Neural cell (in vitro differentiated cells): ENCODE measurements at regions not wholly inside any gene's neighbourhood (a gene's known extent, or its start where the extent isn't known, plus 50 kb on each side); places are given as distances from the start of the nearest gene placed in this dataset.

Experiments
- H2AFZ ChIP-seq: fragments of 200-600, 300-800 bp; sonication (generic), shearing (Covaris generic); 2 replicates; pipeline ENCODE4 v1.6.0; 2014; ENCODE audit warnings: low read depth, mild to moderate bottlenecking, antibody characterized with exemption, low read length, moderate library complexity
- H3F3A ChIP-seq: fragments of 200-600 bp; shearing (Covaris generic); 2 replicates; pipeline ENCODE4 v1.6.1; 2016; ENCODE audit warnings: mild to moderate bottlenecking, moderate library complexity, mixed read lengths, antibody characterized with exemption, low read length; ENCODE audit not compliant: insufficient read depth, poor library complexity, severe bottlenecking
- H3K27ac ChIP-seq: fragments of 200-600, 300-800 bp; sonication (generic), shearing (Covaris generic); 2 replicates; pipeline ENCODE4 v1.5.1; 2014; ENCODE audit warnings: mild to moderate bottlenecking, low read length, moderate library complexity
- H3K27me3 ChIP-seq: fragments of 300-800, 200-600 bp; sonication (generic), shearing (Covaris generic); 2 replicates; pipeline ENCODE4 v1.6.0; 2014; ENCODE audit warnings: mild to moderate bottlenecking, low read depth, low read length, moderate library complexity; ENCODE audit not compliant: insufficient read depth
- H3K36me3 ChIP-seq: fragments of 300-800, 200-600 bp; sonication (generic), shearing (Covaris generic); 2 replicates; pipeline ENCODE4 v1.5.1; 2014; ENCODE audit warnings: mild to moderate bottlenecking, antibody characterized with exemption, low read length, moderate library complexity; ENCODE audit not compliant: insufficient read depth
- H3K4me2 ChIP-seq: fragments of 300-800, 200-600 bp; sonication (generic), shearing (Covaris generic); 2 replicates; pipeline ENCODE4 v1.6.0; 2014; ENCODE audit warnings: mild to moderate bottlenecking, low read length
- H3K4me3 ChIP-seq: fragments of 300-800, 200-600 bp; sonication (generic), shearing (Covaris generic); 2 replicates; pipeline ENCODE4 v1.5.1; 2014; ENCODE audit warnings: mild to moderate bottlenecking, low read length, moderate library complexity
- H3K79me2 ChIP-seq: fragments of 200-600 bp; shearing (Covaris generic); replicated peaks from 2 replicates; pipeline ENCODE4 v1.6.0; 2014; ENCODE audit warnings: mild to moderate bottlenecking, low read length, moderate library complexity; ENCODE audit not compliant: insufficient read depth
- H3K9ac ChIP-seq: fragments of 300-800, 200-600 bp; sonication (generic), shearing (Covaris generic); 2 replicates; pipeline ENCODE4 v1.6.1; 2016; ENCODE audit warnings: mild to moderate bottlenecking, low read length, mixed read lengths
- H3K9me2 ChIP-seq: fragments of 200-600 bp; shearing (Covaris generic); 2 replicates; pipeline ENCODE4 v1.6.1; 2016; ENCODE audit warnings: mild to moderate bottlenecking, low read length, mixed read lengths; ENCODE audit not compliant: insufficient read depth
- H3K9me3 ChIP-seq: fragments of 200-600, 300-800 bp; sonication (generic), shearing (Covaris generic); 2 replicates; pipeline ENCODE4 v1.6.1; 2016; ENCODE audit warnings: mild to moderate bottlenecking, mixed run types, low read length, moderate library complexity, mixed read lengths
- H4K20me1 ChIP-seq: fragments of 200-600 bp; shearing (Covaris generic); 2 replicates; pipeline ENCODE4 v1.6.1; 2016; ENCODE audit warnings: mild to moderate bottlenecking, mixed run types; ENCODE audit not compliant: insufficient read depth
- EP300 ChIP-seq: fragments of 450-650 bp; conservative IDR thresholded peaks from 2 replicates; pipeline ENCODE4 v1.6.1; 2014; ENCODE audit warnings: antibody characterized with exemption, mild to moderate bottlenecking, moderate library complexity; ENCODE audit not compliant: poor library complexity, severe bottlenecking
- MXI1 ChIP-seq: fragments of 450-650 bp; conservative IDR thresholded peaks from 2 replicates; pipeline ENCODE4 v1.6.1; 2014; ENCODE audit warnings: antibody characterized with exemption, mild to moderate bottlenecking; ENCODE audit not compliant: poor library complexity, severe bottlenecking
- REST ChIP-seq: IDR thresholded peaks from 2 replicates; pipeline ENCODE4 v1.6.1; 2012; ENCODE audit warnings: borderline replicate concordance
- TAF1 ChIP-seq: IDR thresholded peaks from 2 replicates; pipeline ENCODE4 v1.6.1; 2012; ENCODE audit warnings: low read depth
- TF ChIP-seq, protein P1 (sequence below): fragments of 450-650 bp; IDR thresholded peaks from 2 replicates; pipeline ENCODE4 v1.5.1; 2014; ENCODE audit warnings: antibody characterized with exemption, mild to moderate bottlenecking, moderate library complexity; ENCODE audit not compliant: poor library complexity, severe bottlenecking

DNA sequence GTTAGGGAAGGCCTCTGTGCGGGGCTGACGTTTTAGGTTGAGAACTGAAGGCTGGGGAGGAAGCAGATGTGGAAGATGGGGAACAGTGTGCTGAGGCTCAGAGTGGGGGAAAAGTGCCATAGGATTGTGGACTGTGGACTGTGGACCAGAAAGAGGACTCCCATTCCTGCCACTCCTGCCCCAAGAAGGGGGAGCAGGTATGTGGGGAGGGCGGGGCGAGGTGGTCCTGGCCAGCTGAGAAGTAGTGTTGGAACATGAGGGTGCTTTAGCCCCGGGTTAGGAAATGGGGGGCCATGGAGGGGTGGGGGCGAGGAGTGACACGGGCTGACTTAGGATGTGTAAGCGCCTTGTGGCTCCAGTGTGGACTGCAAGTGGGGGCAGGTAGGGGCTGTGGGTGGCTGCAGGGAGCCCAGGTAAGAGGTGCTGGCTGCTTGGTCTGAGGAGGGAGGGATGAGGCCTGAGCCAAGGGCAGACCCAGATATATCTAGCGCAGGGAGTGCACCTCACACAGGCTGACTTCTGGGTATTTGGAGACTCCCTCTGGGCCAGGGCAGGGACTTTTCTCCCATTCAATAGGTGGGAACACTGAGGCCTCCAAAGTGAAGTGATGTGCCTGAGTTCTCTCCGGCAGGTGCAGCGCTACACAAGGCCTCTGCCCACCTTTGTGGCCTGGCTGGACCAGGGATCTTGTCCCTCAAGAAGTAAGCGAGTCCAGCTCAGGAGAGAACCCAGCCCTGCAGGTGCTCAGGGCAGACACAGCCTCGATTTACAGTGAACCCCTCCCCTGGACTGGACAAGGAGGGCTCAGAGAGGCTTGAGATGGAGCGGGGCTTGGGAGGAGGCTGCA is 76.6 kb upstream of the TOX2 start:
- Histone ChIP-seq H2AFZ (no peak overlapping the region), H3K36me3 (no peaks in the 10 kb centered on the region), H3K27me3 (no peaks in the 10 kb centered on the region), H4K20me1 (no peaks in the 10 kb centered on the region), H3F3A (no peaks in the 10 kb centered on the region), H3K9ac (no peak overlapping the region), H3K4me2 (no peak overlapping the region), H3K9me3 (no peaks in the 10 kb centered on the region), H3K27ac (no peak overlapping the region), H3K4me3 (no peak overlapping the region), H3K79me2 (no peaks in the 10 kb centered on the region), H3K9me2 (no peaks in the 10 kb centered on the region)
- TF ChIP-seq, protein P1, sequence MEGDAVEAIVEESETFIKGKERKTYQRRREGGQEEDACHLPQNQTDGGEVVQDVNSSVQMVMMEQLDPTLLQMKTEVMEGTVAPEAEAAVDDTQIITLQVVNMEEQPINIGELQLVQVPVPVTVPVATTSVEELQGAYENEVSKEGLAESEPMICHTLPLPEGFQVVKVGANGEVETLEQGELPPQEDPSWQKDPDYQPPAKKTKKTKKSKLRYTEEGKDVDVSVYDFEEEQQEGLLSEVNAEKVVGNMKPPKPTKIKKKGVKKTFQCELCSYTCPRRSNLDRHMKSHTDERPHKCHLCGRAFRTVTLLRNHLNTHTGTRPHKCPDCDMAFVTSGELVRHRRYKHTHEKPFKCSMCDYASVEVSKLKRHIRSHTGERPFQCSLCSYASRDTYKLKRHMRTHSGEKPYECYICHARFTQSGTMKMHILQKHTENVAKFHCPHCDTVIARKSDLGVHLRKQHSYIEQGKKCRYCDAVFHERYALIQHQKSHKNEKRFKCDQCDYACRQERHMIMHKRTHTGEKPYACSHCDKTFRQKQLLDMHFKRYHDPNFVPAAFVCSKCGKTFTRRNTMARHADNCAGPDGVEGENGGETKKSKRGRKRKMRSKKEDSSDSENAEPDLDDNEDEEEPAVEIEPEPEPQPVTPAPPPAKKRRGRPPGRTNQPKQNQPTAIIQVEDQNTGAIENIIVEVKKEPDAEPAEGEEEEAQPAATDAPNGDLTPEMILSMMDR = no peak

DNA sequence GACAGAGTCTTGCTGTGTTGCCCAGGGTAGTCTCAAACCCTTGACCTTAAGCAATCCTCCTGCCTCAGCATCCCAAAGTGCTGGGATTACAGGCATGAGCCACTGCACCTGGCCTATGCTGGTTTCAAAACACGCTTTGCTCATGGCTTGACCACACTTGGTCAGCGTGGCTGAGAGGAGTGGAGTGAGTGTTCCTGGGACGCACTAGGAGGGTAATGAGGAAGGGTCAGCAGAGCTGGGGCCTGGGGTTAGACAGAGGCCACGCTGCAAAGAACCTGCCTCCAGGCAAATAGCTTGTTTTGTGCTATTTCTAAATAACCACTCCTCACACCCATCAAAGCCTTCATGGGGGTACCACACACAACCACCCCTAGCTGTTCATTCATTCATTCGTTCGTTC is 77.9 kb upstream of the TOX2 start:
- no peaks in the 10 kb centered on the region for H3K79me2 ChIP-seq
- no peak overlapping the region for H3K9ac ChIP-seq
- no peaks in the 10 kb centered on the region for H3K36me3 ChIP-seq
- no peak overlapping the region for H3K27ac ChIP-seq
- H4K20me1 ChIP-seq = no peaks in the 10 kb centered on the region
- H3K27me3 ChIP-seq = no peaks in the 10 kb centered on the region
- H2AFZ ChIP-seq = no peak overlapping the region
- no peak overlapping the region for H3K4me3 ChIP-seq
- TF ChIP-seq TAF1 (no peak), REST (no peak), EP300 (no peak), MXI1 (no peak)
- TF ChIP-seq, protein P1 = no peak
- H3K9me2 ChIP-seq = no peaks in the 10 kb centered on the region
- H3F3A ChIP-seq = no peaks in the 10 kb centered on the region
- no peaks in the 10 kb centered on the region for H3K9me3 ChIP-seq
- no peak overlapping the region for H3K4me2 ChIP-seq
